ENCODE measurements at regions not wholly inside any gene's neighbourhood (a gene's known extent, or its start where the extent isn't known, plus 50 kb on each side); places are given as distances from the start of the nearest gene placed in this dataset.
"Not testable (repeated sequence)": the region's sequence is repeated elsewhere in the genome, so short reads cannot be mapped to it uniquely, and the experiment has no call there.

DNA sequence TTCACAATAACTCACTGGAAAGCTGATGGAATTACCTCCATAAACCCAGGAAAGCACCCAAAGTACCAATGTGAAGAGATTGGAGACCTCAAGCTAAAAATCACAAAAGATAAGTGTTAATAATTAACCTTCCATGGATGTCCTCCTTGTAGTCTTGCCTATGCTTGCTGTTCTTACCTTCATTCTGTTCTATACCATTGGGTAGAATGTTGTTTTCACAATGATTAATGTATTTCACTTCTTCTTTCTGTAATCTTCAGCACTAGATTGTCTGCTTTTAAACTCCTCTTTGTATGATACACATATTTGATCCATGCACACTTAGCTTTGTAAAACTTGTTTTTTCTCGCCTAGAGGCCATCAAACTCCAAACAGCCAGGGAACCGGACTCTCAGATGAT, 570.3 kb downstream of the RAPGEF2 start:
- no peak for DNase-seq

DNA sequence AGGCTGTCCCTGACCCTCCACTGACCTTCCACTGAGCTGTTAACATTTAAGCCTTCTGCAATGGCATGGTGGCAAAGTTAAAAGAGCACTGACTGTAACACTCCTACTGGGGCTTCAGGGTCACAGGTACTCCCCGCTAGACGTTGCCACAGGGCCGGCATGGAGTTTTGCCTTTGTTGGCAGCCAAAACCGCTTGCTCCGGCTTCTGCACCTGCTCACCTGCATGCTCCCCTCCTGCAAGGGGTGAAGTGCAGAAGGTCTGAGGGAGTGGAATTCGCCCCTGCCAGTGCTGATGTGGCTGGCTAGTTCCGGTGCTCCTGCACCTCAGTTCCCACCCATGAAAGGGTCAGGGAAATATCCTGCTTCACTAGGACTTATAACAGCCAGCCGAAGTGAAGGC, 571.4 kb downstream of the RAPGEF2 start:
- no peak for DNase-seq

DNA sequence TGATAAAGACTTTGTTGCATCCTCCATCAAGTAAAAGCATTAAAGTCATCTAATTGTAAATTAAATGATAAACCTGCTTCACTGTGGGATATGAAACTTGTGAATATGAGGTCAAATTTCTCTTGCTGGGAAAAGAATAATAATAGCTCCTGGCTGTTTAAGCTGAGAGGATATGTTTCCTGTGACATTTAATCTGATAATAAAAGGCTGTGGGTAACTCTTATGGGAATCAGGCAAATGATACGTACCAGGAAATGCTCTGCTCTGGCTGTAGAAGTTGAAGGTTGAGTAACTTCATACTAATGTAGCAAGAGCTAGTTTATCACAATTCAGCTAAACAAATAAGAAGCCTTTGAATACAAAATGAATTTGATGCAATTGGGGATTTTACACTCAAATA, 574.6 kb downstream of the RAPGEF2 start:
- no peak for DNase-seq

DNA sequence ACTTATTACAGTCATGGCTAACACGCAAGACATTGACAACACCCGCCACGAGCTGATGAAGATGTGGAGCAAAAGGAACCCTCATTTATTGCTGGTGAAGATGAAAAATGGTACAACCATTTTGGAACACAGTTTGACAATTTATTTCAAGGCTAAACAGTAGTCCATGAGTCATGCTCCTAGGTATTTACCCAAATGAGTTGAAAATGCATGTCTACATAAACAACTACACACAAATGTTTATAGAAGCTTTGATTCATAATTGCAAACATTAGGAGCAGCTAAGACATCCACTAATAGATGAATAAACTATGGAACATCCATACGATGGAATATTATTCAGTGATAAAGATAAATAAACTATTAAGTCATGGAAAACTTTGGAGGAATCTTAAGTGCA, 580.1 kb downstream of the RAPGEF2 start:
- DNase-seq: no peak

DNA sequence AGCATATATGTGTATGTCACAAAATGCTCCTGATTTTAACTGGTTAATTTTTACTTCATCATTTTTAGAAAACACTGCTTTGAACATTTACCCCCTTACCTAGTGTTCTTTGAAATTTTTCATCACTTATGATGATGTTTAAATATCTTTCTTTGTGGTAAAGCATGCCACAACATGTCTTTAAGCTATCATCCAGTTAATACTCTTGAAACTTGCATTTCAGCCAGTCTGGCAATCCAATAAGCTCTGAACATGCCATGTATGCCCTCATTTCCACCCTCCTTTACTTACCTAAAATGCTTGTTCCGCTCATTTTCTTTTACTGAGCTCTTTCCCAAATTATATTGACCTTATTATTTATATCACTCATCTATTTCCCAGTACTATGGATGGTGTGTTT, 581.2 kb downstream of the RAPGEF2 start:
- no peak for DNase-seq

GRCh38 chr4:159685340-159686092, 582.6 kb downstream of the RAPGEF2 start:
- no peak for DNase-seq

- DNase-seq: no peak
These were observed 586.6 kb downstream of the RAPGEF2 start for GRCh38 chr4:159689526-159689925.

GRCh38 chr4:159697322-159698283, 594.7 kb downstream of the RAPGEF2 start:
- no peak for DNase-seq

DNA sequence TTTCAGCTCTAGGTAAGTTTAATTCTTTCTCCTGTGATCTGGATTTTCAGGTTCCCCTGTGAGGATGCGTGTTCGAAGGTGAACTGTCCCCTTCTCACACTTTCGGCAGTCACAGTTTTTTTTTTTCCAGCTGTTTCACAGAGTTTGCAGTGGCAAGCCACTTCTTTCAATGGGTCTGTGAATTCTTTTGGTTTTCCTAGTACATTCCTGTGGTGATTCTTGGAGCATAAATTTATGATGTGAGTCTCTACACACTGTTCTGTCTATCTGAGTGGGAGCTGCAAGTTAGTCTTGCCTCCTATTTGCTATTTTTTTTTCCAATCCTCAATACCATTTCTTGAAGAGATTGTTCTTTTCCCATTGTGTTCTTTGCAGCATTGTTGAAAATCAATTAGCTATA, 595.5 kb downstream of the RAPGEF2 start:
- DNase-seq: no peak

DNA sequence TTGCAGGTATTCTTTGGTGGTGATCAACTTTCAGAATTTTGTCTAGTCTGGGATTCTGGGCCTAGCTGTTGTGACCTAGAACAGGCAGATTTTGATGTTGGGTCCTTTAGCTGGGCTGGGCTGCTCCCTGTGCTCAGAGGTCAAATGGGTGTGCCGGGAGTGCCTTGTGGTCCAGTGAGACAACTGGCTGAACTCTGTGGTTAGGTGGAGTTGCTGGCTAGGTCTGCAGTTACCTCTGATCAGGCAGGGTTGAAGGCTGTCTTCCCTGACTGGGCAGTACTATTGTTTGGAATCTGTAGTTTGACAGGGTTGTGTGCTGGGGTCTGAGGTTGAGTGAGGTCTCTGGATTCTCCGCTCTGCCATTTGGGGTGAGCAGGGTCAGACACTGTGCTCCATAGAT, 599.3 kb downstream of the RAPGEF2 start:
- no peak for DNase-seq

DNA sequence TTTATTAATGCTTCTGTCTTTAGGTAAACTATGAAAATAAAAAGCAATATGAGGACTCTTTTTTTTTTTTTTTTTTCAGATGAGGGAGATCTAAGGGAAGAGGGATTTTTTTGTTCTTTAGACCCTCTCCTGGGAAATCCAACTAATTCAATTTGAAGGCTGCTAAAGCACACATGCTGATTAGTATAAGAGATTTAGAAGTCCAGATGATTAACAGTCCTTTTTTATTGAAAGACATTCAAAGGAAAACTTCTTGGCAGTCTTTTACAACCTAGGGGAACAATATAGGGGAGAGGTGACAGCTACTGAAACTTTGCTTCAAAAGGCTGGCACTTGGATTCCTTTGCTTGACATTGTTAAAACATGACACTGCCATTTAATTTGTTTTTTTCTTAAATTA, 602.5 kb downstream of the RAPGEF2 start:
- DNase-seq: no peak

GRCh38 chr4:159706704-159707103, 603.8 kb downstream of the RAPGEF2 start:
- DNase-seq: no peak

- DNase-seq: not testable (repeated sequence)
These were observed 612.3 kb downstream of the RAPGEF2 start for GRCh38 chr4:159715180-159715579.

GRCh38 chr4:159719531-159719930, 616.7 kb downstream of the RAPGEF2 start:
- DNase-seq: no peak

- no peak for DNase-seq
These were observed 619.2 kb downstream of the RAPGEF2 start for GRCh38 chr4:159722052-159722451.

DNA sequence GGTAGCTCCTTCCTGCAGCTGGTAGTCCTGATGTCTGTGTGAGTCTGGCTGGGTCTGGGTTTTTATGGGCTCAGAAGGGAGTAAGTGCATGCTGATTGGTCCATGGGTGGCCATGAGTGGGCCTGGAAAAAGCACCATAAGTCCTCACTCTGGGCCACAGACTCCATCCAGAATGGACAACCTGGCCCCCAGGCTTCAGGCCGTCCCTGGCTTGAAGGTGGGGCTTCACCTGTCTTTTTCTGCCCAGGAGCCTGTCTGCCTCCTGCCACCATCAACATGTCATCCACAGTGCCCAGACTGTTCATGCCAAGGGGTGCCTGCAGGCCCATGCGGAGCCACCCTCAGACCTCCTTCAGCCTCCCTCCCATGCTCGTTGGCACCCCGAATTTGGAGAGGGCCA, 620.0 kb downstream of the RAPGEF2 start:
- no peak for DNase-seq

- DNase-seq: no peak
These were observed 620.6 kb downstream of the RAPGEF2 start for GRCh38 chr4:159723341-159724048.

- DNase-seq: no peak
These were observed 622.7 kb downstream of the RAPGEF2 start for GRCh38 chr4:159725571-159725970.

GRCh38 chr4:159735281-159736207, 632.7 kb downstream of the RAPGEF2 start:
- no peak for DNase-seq

DNA sequence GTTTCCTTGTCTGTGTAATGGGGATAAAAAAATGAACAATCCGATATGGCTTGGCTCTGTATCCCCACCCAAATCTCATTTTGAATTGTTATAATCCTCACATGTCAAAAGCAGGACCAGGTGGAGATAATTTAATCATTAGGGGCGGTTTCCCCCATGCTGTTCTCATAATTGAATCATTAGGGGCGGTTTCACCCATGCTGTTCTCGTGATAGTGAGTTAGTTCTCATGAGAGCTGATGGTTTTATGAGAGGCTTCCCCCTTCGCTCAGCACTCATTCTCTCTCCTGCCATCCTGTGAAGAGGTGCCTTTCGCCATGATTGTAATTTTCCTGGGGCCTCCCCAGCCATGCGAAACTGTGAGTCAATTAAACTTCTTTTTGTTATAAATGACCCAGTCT, 633.5 kb downstream of the RAPGEF2 start:
- no peak for DNase-seq

DNA sequence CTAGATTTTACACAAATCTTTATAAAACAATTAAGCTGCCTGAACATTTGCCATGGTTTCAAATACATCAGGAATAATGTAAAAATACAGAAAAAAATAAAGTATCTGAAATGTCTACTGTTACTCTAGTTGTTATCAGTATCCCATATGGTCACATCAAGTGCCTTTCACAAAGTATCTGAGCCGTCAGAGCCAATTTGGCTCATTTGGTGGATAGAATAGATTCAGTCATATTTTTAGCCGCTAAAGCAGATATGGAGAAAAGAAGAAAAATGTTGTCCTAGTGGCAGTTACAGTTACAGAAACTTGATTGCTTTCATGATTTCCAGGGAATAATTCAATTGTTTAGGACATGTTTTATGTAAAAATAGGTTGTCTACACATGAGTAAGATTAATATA, 641.1 kb downstream of the RAPGEF2 start:
- DNase-seq: no peak

- DNase-seq: no peak
These were observed 645.1 kb downstream of the RAPGEF2 start for GRCh38 chr4:159747983-159748382.

Measured in NCI-H345 (cell line).